ENCODE measurements at regions not wholly inside any gene's neighbourhood (a gene's known extent, or its start where the extent isn't known, plus 50 kb on each side); places are given as distances from the start of the nearest gene placed in this dataset.

DNA sequence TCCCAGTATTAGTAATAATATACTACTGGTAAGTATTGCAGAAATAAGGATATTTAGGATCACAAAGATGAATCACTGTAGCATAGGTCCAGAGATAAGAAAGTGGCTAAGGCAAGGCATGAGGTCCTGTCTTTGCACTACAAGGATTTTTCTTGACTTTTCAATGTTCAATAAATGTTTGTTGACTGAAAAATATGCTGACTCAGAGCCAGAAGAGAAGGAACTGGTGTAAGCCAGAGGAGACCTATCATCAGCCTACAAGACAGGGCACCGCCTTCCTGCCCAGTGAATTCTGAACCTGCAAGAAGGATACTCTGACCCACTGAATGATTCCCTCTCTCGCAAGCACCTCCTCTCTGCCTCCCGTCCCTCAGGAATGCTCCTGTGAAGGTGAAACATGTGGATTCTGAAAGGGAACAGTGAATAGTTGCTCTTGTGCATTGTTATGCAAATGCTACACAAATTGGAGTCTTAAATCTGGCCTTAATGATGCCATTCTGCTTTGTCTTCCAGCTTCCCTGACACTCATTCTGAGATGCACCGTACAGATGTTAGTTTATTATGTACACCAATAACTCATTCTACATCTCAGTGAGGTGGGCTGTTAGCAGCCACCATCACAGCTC is 540.0 kb downstream of the OMA1 start:
- H3K9me3 ChIP-seq (replicated peaks; ENCODE audit: control insufficient read depth, insufficient read depth, low read depth, low read length), result no peaks in the 10 kb centered on the region
- TF ChIP-seq PCBP2 (IDR thresholded peaks at IDR 0.05; ENCODE audit: low read depth, low read length, poor library complexity, severe bottlenecking), result no peak
- peak; percentile 64 for TF ChIP-seq MAFG (tag; conservative IDR thresholded peaks at IDR 0.05)
- peak; percentile 59 for TF ChIP-seq C11orf30 (IDR thresholded peaks at IDR 0.05; ENCODE audit: low read depth)
- TF ChIP-seq ZNF316 (IDR thresholded peaks at IDR 0.05), result peak; percentile 82
- TF ChIP-seq KLF16 (IDR thresholded peaks at IDR 0.05), result no peak
- TF ChIP-seq MAFK (IDR thresholded peaks at IDR 0.05; ENCODE audit: low read length), result 0 out of 2 replicates have a peak, but pooled peaks have one; percentile 19
- no peaks in the 10 kb centered on the region for H4K20me1 ChIP-seq (replicated peaks; ENCODE audit: control insufficient read depth, insufficient read depth, low read length)
- in situ Hi-C loops (cut with MboI), result no loop called here
- H3K9me1 ChIP-seq (ENCODE audit: control insufficient read depth, insufficient read depth, low read length), result no peaks in the 10 kb centered on the region
- no peaks in the 10 kb centered on the region for H3K36me3 ChIP-seq (ENCODE audit: control insufficient read depth, insufficient read depth, low read length)
- no peak overlapping the region for H3K27ac ChIP-seq (ENCODE audit: extremely low read depth, low read depth, low read length)
- no peak overlapping the region for H3K9ac ChIP-seq (ENCODE audit: insufficient read depth in 1 of 2, low read depth in 2 of 2, low read length in 2 of 2)
- ChIA-PET CTCF (ENCODE audit: low intra/inter-chr PET ratio) (no interaction called here), POLR2A (no interaction called here)
- ATAC-seq, result no peak
- no peaks in the 10 kb centered on the region for H3K27me3 ChIP-seq (ENCODE audit: control insufficient read depth in 2 of 2, insufficient read depth in 2 of 2, low read length in 2 of 2)
- BruUV-seq (replicated peaks), result no TSS peak
- WGBS (ENCODE audit: insufficient coverage, low coverage, missing lambda C conversion rate), result 0% methylated on average over 3 of the region's 4 CpGs
- no peak for DNase-seq (ENCODE audit: extremely low read depth in 1 of 4, low spot score in 3 of 4)
- H3K4me3 ChIP-seq, result no peak overlapping the region
- no peak overlapping the region for H2AFZ ChIP-seq (ENCODE audit: low read depth, low read length)
- intact Hi-C loops (cut with micrococcal nuclease), result no loop called here
- H3K79me2 ChIP-seq (ENCODE audit: control insufficient read depth, insufficient read depth, low read length), result no peaks in the 10 kb centered on the region
- no peak overlapping the region for H3K4me2 ChIP-seq (ENCODE audit: insufficient read depth, low read length)
- no peaks in the 10 kb centered on the region for H3K4me1 ChIP-seq (replicated peaks in 1 of 2; ENCODE audit: control insufficient read depth in 2 of 2, insufficient read depth in 2 of 2, low read length in 2 of 2)
- no peak for FAIRE-seq

DNA sequence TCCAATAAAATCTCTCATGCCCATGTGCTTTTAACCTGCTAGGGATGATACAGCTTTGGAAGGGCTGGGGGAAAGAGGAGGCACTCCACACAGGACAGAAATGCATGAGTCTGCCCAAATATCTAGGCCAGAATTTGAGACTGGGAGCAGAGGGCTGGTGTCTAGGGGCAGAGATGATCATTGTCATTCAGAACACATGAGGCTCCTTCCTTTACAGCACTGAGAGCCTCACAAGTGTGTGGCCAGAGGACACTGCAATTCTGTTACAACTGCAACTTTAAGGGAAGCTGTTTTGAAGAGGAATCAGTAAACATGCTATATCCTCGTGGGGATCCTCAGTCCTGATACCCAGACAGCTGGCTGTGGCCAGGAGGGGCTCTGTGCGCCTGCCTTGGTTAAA is 541.3 kb downstream of the OMA1 start:
- no peak overlapping the region for H2AFZ ChIP-seq (ENCODE audit: low read depth, low read length)
- BruUV-seq (replicated peaks), result no TSS peak
- no peaks in the 10 kb centered on the region for H3K4me1 ChIP-seq (replicated peaks in 1 of 2; ENCODE audit: control insufficient read depth in 2 of 2, insufficient read depth in 2 of 2, low read length in 2 of 2)
- POLR2A ChIA-PET, result interaction anchor here (0.6 to 1.1 kb wide), 2 partner anchors 9 to 54 kb away, joined by 3 to 4 read pairs; no protein-coding TSS in a partner anchor
- no peaks in the 10 kb centered on the region for H3K9me3 ChIP-seq (replicated peaks; ENCODE audit: control insufficient read depth, insufficient read depth, low read depth, low read length)
- H4K20me1 ChIP-seq (replicated peaks; ENCODE audit: control insufficient read depth, insufficient read depth, low read length), result no peaks in the 10 kb centered on the region
- CTCF ChIA-PET (ENCODE audit: low intra/inter-chr PET ratio), result no interaction called here
- intact Hi-C loops (cut with micrococcal nuclease), result no loop called here
- WGBS (ENCODE audit: insufficient coverage, low coverage, missing lambda C conversion rate), result 0% methylated on average over 1 of the region's 2 CpGs
- no peaks in the 10 kb centered on the region for H3K27me3 ChIP-seq (ENCODE audit: control insufficient read depth in 2 of 2, insufficient read depth in 2 of 2, low read length in 2 of 2)
- no peaks in the 10 kb centered on the region for H3K79me2 ChIP-seq (ENCODE audit: control insufficient read depth, insufficient read depth, low read length)
- H3K36me3 ChIP-seq (ENCODE audit: control insufficient read depth, insufficient read depth, low read length), result no peaks in the 10 kb centered on the region
- in situ Hi-C loops (cut with MboI), result no loop called here
- no peak overlapping the region for H3K27ac ChIP-seq (ENCODE audit: extremely low read depth, low read depth, low read length)
- DNase-seq (ENCODE audit: extremely low read depth in 1 of 4, low spot score in 3 of 4) (no peak), FAIRE-seq (no peak), ATAC-seq (no peak)
- H3K4me3 ChIP-seq, result no peak overlapping the region
- H3K9ac ChIP-seq (ENCODE audit: insufficient read depth in 1 of 2, low read depth in 2 of 2, low read length in 2 of 2), result no peak overlapping the region
- H3K9me1 ChIP-seq (ENCODE audit: control insufficient read depth, insufficient read depth, low read length), result no peaks in the 10 kb centered on the region
- no peak overlapping the region for H3K4me2 ChIP-seq (ENCODE audit: insufficient read depth, low read length)
- TF ChIP-seq HNRNPUL1 (IDR thresholded peaks at IDR 0.05; ENCODE audit: low read length) (no peak), PTTG1 (tag; IDR thresholded peaks at IDR 0.05; ENCODE audit: low read depth) (no peak), HMGN3 (IDR thresholded peaks at IDR 0.05; ENCODE audit: borderline replicate concordance, extremely low read depth, insufficient read length, low read depth, low read length) (no peak), ZBTB1 (CRISPR knock-in tag; IDR thresholded peaks at IDR 0.05; ENCODE audit: borderline replicate concordance, low read depth) (no peak), NR4A1 (CRISPR knock-in tag; IDR thresholded peaks at IDR 0.05) (no peak), NR4A1 (tag; IDR thresholded peaks at IDR 0.05) (no peak), TCF7L2 (IDR thresholded peaks at IDR 0.05; ENCODE audit: low read depth, low read length) (no peak)
- TF ChIP-seq, protein P1, sequence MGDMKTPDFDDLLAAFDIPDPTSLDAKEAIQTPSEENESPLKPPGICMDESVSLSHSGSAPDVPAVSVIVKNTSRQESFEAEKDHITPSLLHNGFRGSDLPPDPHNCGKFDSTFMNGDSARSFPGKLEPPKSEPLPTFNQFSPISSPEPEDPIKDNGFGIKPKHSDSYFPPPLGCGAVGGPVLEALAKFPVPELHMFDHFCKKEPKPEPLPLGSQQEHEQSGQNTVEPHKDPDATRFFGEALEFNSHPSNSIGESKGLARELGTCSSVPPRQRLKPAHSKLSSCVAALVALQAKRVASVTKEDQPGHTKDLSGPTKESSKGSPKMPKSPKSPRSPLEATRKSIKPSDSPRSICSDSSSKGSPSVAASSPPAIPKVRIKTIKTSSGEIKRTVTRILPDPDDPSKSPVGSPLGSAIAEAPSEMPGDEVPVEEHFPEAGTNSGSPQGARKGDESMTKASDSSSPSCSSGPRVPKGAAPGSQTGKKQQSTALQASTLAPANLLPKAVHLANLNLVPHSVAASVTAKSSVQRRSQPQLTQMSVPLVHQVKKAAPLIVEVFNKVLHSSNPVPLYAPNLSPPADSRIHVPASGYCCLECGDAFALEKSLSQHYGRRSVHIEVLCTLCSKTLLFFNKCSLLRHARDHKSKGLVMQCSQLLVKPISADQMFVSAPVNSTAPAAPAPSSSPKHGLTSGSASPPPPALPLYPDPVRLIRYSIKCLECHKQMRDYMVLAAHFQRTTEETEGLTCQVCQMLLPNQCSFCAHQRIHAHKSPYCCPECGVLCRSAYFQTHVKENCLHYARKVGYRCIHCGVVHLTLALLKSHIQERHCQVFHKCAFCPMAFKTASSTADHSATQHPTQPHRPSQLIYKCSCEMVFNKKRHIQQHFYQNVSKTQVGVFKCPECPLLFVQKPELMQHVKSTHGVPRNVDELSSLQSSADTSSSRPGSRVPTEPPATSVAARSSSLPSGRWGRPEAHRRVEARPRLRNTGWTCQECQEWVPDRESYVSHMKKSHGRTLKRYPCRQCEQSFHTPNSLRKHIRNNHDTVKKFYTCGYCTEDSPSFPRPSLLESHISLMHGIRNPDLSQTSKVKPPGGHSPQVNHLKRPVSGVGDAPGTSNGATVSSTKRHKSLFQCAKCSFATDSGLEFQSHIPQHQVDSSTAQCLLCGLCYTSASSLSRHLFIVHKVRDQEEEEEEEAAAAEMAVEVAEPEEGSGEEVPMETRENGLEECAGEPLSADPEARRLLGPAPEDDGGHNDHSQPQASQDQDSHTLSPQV (IDR thresholded peaks at IDR 0.05), result no peak

Measured in K562 (cell line).